ENCODE measurements at regions not wholly inside any gene's neighbourhood (a gene's known extent, or its start where the extent isn't known, plus 50 kb on each side); places are given as distances from the start of the nearest gene placed in this dataset.
A peak's percentile ranks its signal among the peaks of the same experiment; 100 is the strongest.

DNA sequence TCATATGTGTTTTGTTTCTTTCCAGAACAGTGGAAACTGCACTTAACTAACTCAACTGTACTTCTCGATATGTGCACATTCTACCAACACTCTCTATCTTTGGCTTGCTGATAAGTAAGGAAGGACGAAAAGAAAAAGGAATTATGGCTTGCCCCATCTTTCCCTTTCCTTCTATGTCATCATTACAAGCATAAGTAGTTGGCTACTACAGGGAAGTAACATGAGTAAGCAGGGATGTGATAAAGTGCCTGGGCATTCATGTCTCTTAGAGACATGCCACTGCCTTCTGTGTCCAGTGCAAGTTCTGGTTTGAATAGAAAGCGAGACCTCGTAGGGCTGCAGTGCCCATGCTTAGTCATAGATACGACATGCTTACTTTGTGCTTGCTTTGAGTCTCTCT is 342.5 kb downstream of the ETS1 start:
- H3K36me3 Mint-ChIP-seq (ENCODE audit: low read depth) = no peaks in the 10 kb centered on the region
- no peaks in the 10 kb centered on the region for H3K27me3 Mint-ChIP-seq (ENCODE audit: low read depth)
- no peak overlapping the region for H3K27ac Mint-ChIP-seq (ENCODE audit: unreplicated experiment)
- H3K4me1 Mint-ChIP-seq (ENCODE audit: low read depth) = peaks cover 30% of the 10 kb centered on the region
- no peak for DNase-seq (ENCODE audit: low spot score)
- no peaks in the 10 kb centered on the region for H3K9me3 Mint-ChIP-seq (ENCODE audit: low read depth)
- H3K4me3 Mint-ChIP-seq (ENCODE audit: unreplicated experiment) = no peak overlapping the region
- TF ChIP-seq, protein P1, sequence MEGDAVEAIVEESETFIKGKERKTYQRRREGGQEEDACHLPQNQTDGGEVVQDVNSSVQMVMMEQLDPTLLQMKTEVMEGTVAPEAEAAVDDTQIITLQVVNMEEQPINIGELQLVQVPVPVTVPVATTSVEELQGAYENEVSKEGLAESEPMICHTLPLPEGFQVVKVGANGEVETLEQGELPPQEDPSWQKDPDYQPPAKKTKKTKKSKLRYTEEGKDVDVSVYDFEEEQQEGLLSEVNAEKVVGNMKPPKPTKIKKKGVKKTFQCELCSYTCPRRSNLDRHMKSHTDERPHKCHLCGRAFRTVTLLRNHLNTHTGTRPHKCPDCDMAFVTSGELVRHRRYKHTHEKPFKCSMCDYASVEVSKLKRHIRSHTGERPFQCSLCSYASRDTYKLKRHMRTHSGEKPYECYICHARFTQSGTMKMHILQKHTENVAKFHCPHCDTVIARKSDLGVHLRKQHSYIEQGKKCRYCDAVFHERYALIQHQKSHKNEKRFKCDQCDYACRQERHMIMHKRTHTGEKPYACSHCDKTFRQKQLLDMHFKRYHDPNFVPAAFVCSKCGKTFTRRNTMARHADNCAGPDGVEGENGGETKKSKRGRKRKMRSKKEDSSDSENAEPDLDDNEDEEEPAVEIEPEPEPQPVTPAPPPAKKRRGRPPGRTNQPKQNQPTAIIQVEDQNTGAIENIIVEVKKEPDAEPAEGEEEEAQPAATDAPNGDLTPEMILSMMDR (IDR thresholded peaks at IDR 0.05) = no peak

DNA sequence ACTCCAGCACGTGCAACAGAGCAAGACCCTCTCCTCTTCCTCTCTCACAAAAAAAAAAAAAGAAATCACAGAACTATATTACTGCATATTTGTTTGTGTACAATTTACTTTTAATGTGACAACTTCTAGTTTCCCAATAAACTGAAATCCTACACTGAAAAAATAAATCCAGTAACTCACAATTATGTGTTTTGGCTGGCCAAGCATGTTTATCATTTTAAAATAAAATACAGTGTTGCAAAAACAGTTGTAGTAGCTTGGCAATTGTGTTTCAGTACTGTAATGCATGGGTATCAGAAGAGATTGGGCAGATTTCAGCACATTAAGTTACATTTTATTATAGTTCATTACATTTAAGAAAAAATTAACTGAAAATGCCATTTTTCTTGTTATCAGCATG is 344.9 kb downstream of the ETS1 start:
- Mint-ChIP-seq H3K4me3 (ENCODE audit: unreplicated experiment) (no peak overlapping the region), H3K9me3 (ENCODE audit: low read depth) (no peaks in the 10 kb centered on the region), H3K27ac (ENCODE audit: unreplicated experiment) (no peak overlapping the region), H3K27me3 (ENCODE audit: low read depth) (no peaks in the 10 kb centered on the region), H3K36me3 (ENCODE audit: low read depth) (no peaks in the 10 kb centered on the region), H3K4me1 (ENCODE audit: low read depth) (peaks cover 36% of the 10 kb centered on the region)
- DNase-seq (ENCODE audit: low spot score) = no peak
- TF ChIP-seq, protein P1 (IDR thresholded peaks at IDR 0.05) = no peak

DNA sequence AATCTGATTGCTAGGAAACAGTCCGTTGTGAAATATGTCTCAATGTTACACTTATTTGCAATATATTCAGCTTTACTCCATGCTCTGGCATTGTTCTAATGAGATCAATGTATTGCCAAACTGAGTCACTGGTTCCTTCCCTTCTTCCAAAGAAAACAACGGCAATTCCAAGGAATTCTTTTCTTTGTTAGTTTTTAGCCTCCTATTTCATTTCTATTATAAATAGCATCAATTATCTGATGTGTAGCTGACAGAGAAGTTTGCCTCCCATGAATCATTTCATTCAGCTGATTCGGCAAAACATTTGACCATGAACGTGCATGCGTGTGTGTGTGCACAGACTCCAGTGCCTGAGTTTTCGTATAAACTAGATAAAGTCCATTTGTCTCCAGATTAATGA is 346.8 kb downstream of the ETS1 start:
- Mint-ChIP-seq H3K27me3 (ENCODE audit: low read depth) (no peaks in the 10 kb centered on the region), H3K27ac (ENCODE audit: unreplicated experiment) (peak overlapping the region; percentile 53), H3K36me3 (ENCODE audit: low read depth) (no peaks in the 10 kb centered on the region), H3K4me3 (ENCODE audit: unreplicated experiment) (no peak overlapping the region), H3K4me1 (ENCODE audit: low read depth) (peaks cover 30% of the 10 kb centered on the region), H3K9me3 (ENCODE audit: low read depth) (no peaks in the 10 kb centered on the region)
- no peak for DNase-seq (ENCODE audit: low spot score)
- TF ChIP-seq, protein P1 (IDR thresholded peaks at IDR 0.05) = no peak

- H3K4me3 Mint-ChIP-seq (ENCODE audit: unreplicated experiment) = no peak overlapping the region
- no peak for DNase-seq (ENCODE audit: low spot score)
- H3K27me3 Mint-ChIP-seq (ENCODE audit: low read depth) = no peaks in the 10 kb centered on the region
- H3K36me3 Mint-ChIP-seq (ENCODE audit: low read depth) = no peaks in the 10 kb centered on the region
- TF ChIP-seq, protein P1 (IDR thresholded peaks at IDR 0.05) = no peak
- peaks cover 37% of the 10 kb centered on the region for H3K4me1 Mint-ChIP-seq (ENCODE audit: low read depth)
- peak overlapping the region; percentile 46 for H3K27ac Mint-ChIP-seq (ENCODE audit: unreplicated experiment)
- no peaks in the 10 kb centered on the region for H3K9me3 Mint-ChIP-seq (ENCODE audit: low read depth)
These were observed 348.1 kb downstream of the ETS1 start for GRCh38 chr11:128239306-128239705.

GRCh38 chr11:128238521-128239265 is 348.7 kb downstream of the ETS1 start:
- no peaks in the 10 kb centered on the region for H3K27me3 Mint-ChIP-seq (ENCODE audit: low read depth)
- peaks cover 37% of the 10 kb centered on the region for H3K4me1 Mint-ChIP-seq (ENCODE audit: low read depth)
- H3K36me3 Mint-ChIP-seq (ENCODE audit: low read depth) = no peaks in the 10 kb centered on the region
- H3K27ac Mint-ChIP-seq (ENCODE audit: unreplicated experiment) = no peak overlapping the region
- H3K4me3 Mint-ChIP-seq (ENCODE audit: unreplicated experiment) = no peak overlapping the region
- TF ChIP-seq, protein P1 (IDR thresholded peaks at IDR 0.05) = no peak
- no peak for DNase-seq (ENCODE audit: low spot score)
- H3K9me3 Mint-ChIP-seq (ENCODE audit: low read depth) = no peaks in the 10 kb centered on the region
